Upper lobe of right lung (tissue), 1 donor: ENCODE measurements at regions not wholly inside any gene's neighbourhood (a gene's known extent, or its start where the extent isn't known, plus 50 kb on each side); places are given as distances from the start of the nearest gene placed in this dataset.

Experiments used
- ATAC-seq: fragments of 200-7000 bp; cut with Tn5 transposase; one replicate; pipeline ENCODE4 v1.9.1; 2020; ENCODE audit warnings: mild to moderate bottlenecking, moderate library complexity
- DNase-seq: peaks from one replicate; pipeline ENCODE4 v3.0.0-alpha.2; 2020
- H3K27ac ChIP-seq: fragments of 200-600 bp; one replicate; pipeline ENCODE4 v1.8.0; 2022
- H3K27me3 ChIP-seq: fragments of 200-600 bp; one replicate; pipeline ENCODE4 v1.8.0; 2022; ENCODE audit warnings: mild to moderate bottlenecking
- H3K36me3 ChIP-seq: fragments of 200-600 bp; one replicate; pipeline ENCODE4 v1.8.0; 2022
- H3K4me1 ChIP-seq: fragments of 200-600 bp; one replicate; pipeline ENCODE4 v1.8.0; 2022
- H3K4me3 ChIP-seq: fragments of 200-600 bp; one replicate; pipeline ENCODE4 v1.8.0; 2022; ENCODE audit warnings: mild to moderate bottlenecking
- H3K9me3 ChIP-seq: fragments of 200-600 bp; one replicate; pipeline ENCODE4 v1.8.0; 2022
- intact Hi-C: fragments of 100-400 bp; cut with DNase I; formaldehyde crosslinking; loops from one replicate; pipeline ENCODE4 v1.11.0; 2022
- TF ChIP-seq, protein P1 (sequence below): fragments of 200-600 bp; IDR thresholded peaks from one replicate; pipeline ENCODE4 v1.8.0; 2022; ENCODE audit warnings: antibody characterized with exemption
- donor health status: DM: no; HTN: yes; CAD: no; lungs with severe emphysema.

DNA sequence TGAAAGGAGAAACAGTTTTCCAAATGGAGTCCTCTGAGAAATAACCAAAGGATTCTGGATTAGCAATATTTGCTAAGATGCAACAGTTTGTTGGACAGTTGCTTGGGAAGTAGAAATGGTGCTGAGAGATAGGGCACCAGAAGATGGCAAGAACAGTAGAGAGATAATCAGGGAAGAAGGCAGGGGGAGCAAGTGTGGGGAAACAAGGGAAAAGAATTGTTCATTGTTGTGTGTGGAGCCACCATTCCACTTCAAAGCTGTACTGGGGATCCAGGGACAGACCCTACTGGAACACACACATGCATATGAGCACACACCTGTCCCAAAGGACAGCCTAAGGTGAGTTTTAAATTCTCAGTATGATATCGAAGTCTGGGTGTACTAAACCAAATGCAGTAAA lies 152.5 kb downstream of the ZNF608 start:
- no peak for ATAC-seq
- Histone ChIP-seq H3K27ac (no peak overlapping the region), H3K9me3 (no peaks in the 10 kb centered on the region), H3K27me3 (no peaks in the 10 kb centered on the region), H3K4me1 (peaks cover 9% of the 10 kb centered on the region), H3K4me3 (no peak overlapping the region), H3K36me3 (no peaks in the 10 kb centered on the region)
- TF ChIP-seq, protein P1, sequence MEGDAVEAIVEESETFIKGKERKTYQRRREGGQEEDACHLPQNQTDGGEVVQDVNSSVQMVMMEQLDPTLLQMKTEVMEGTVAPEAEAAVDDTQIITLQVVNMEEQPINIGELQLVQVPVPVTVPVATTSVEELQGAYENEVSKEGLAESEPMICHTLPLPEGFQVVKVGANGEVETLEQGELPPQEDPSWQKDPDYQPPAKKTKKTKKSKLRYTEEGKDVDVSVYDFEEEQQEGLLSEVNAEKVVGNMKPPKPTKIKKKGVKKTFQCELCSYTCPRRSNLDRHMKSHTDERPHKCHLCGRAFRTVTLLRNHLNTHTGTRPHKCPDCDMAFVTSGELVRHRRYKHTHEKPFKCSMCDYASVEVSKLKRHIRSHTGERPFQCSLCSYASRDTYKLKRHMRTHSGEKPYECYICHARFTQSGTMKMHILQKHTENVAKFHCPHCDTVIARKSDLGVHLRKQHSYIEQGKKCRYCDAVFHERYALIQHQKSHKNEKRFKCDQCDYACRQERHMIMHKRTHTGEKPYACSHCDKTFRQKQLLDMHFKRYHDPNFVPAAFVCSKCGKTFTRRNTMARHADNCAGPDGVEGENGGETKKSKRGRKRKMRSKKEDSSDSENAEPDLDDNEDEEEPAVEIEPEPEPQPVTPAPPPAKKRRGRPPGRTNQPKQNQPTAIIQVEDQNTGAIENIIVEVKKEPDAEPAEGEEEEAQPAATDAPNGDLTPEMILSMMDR, result no peak
- no peak for DNase-seq
- intact Hi-C loops, result no loop called here

- H3K9me3 ChIP-seq, result no peaks in the 10 kb centered on the region
- DNase-seq, result no peak
- peaks cover 4% of the 10 kb centered on the region for H3K4me1 ChIP-seq
- no peak overlapping the region for H3K27ac ChIP-seq
- TF ChIP-seq, protein P1, result no peak
- H3K27me3 ChIP-seq, result no peaks in the 10 kb centered on the region
- H3K36me3 ChIP-seq, result no peaks in the 10 kb centered on the region
- intact Hi-C loops, result no loop called here
- H3K4me3 ChIP-seq, result no peak overlapping the region
- no peak for ATAC-seq
These were observed 153.5 kb downstream of the ZNF608 start for GRCh38 chr5:124592891-124593290.

DNA sequence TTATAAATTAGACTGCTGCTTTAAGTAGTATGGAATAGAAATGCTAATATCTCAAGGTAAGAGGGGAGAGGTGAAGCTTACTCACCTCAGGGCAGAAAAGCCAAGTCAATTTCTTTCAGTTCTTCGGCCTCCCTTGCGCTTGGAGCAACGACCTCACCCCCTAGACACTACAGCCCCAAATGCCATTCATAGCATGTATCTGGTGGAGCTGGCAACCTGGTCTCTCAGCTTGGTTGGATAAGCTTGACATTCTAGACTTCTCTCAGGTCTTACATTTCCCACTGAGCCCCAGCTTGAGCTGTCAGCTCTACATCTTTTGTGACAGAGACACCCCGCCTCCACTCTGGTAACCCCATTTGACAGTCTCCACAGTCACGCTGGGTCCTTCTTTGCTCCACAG lies 154.9 kb downstream of the ZNF608 start:
- no peaks in the 10 kb centered on the region for H3K4me1 ChIP-seq
- no peaks in the 10 kb centered on the region for H3K36me3 ChIP-seq
- no peak overlapping the region for H3K4me3 ChIP-seq
- H3K9me3 ChIP-seq, result no peaks in the 10 kb centered on the region
- DNase-seq (no peak), ATAC-seq (no peak)
- no peaks in the 10 kb centered on the region for H3K27me3 ChIP-seq
- TF ChIP-seq, protein P1, result no peak
- intact Hi-C loops, result no loop called here
- H3K27ac ChIP-seq, result no peak overlapping the region

GRCh38 chr5:124590686-124591085 lies 155.8 kb downstream of the ZNF608 start:
- Histone ChIP-seq H3K27ac (no peak overlapping the region), H3K4me3 (no peak overlapping the region), H3K27me3 (no peaks in the 10 kb centered on the region), H3K36me3 (no peaks in the 10 kb centered on the region), H3K9me3 (no peaks in the 10 kb centered on the region), H3K4me1 (no peaks in the 10 kb centered on the region)
- DNase-seq (no peak), ATAC-seq (no peak)
- intact Hi-C loops, result no loop called here
- TF ChIP-seq, protein P1, result no peak

- Histone ChIP-seq H3K9me3 (no peaks in the 10 kb centered on the region), H3K27me3 (no peaks in the 10 kb centered on the region), H3K4me1 (no peaks in the 10 kb centered on the region), H3K4me3 (no peak overlapping the region), H3K36me3 (no peaks in the 10 kb centered on the region), H3K27ac (no peak overlapping the region)
- DNase-seq, result no peak
- intact Hi-C loops, result no loop called here
- no peak for ATAC-seq
- TF ChIP-seq, protein P1, result no peak
These were observed 159.2 kb downstream of the ZNF608 start for GRCh38 chr5:124587280-124587679.

DNA sequence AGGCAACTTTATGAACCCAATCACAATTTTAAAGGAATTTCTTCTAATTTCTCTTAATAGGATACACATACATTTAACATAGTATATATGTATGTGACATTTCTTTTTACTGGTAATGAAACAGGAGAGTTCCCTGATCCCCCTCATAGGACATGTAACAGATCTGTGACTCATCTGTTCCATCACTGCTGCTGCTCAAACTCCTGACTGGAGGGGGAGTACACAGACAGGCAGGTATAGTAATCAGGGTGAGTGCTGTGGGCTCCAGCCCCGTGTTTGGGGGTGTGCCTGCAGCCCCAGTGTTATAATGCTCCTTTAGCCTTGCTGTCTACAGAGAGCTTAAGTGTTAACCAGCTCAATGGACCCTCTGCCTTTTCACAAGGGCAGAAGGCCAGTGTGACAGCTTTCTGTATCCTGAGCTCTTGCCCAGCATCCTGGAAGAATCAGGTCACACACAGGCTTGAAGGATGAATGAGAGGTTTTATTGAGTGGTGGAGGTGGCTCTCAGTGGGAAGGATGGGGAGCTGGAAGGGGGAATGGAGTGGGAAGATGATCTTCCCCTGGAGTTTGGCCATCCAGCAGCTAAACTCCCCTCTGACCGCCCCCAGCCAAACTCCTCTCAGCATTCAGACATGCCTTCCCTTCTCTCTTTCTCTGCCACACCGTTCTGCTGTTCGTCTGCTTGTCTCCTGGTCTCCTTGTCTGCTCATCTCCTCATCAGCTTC lies 161.3 kb downstream of the ZNF608 start:
- Histone ChIP-seq H3K27me3 (no peaks in the 10 kb centered on the region), H3K36me3 (no peaks in the 10 kb centered on the region), H3K4me1 (no peaks in the 10 kb centered on the region), H3K9me3 (no peaks in the 10 kb centered on the region), H3K27ac (no peak overlapping the region), H3K4me3 (no peak overlapping the region)
- intact Hi-C loops, result no loop called here
- no peak for DNase-seq
- ATAC-seq, result no peak
- TF ChIP-seq, protein P1, result no peak
